Activated CD4-positive, alpha-beta memory T cell treated with anti-CD3 and anti-CD28 coated beads for 36 hours (primary cell): ENCODE measurements at regions not wholly inside any gene's neighbourhood (a gene's known extent, or its start where the extent isn't known, plus 50 kb on each side); places are given as distances from the start of the nearest gene placed in this dataset.
"Not testable (repeated sequence)": the region's sequence is repeated elsewhere in the genome, so short reads cannot be mapped to it uniquely, and the experiment has no call there.

Experiments used
- CTCF ChIA-PET: fragments of 350-600 bp; sonication (Branson Sonifier 250); formaldehyde crosslinking; loops from one replicate; lab custom pipeline; 2021; ENCODE audit warnings: antibody characterized with exemption, inconsistent platforms; lab: Charles Lee
- POLR2A ChIA-PET: fragments of 350-600 bp; sonication (Branson Sonifier 250); formaldehyde crosslinking; loops from one replicate; lab custom pipeline; 2021; ENCODE audit warnings: antibody characterized with exemption; lab: Charles Lee
- DNase-seq: peaks from one replicate; pipeline ENCODE4 v3.0.0-alpha.2; 2020
- H3K27ac Mint-ChIP-seq: one replicate; pipeline ENCODE4 v1.8.0; 2021; ENCODE audit warnings: mixed read lengths
- H3K27me3 Mint-ChIP-seq: one replicate; pipeline ENCODE4 v1.8.0; 2021; ENCODE audit warnings: mixed read lengths
- H3K36me3 Mint-ChIP-seq: one replicate; pipeline ENCODE4 v1.8.0; 2021; ENCODE audit warnings: mixed read lengths
- H3K4me1 Mint-ChIP-seq: one replicate; pipeline ENCODE4 v1.8.0; 2021; ENCODE audit warnings: low read depth, mixed read lengths
- H3K4me3 Mint-ChIP-seq: one replicate; pipeline ENCODE4 v1.8.0; 2021; ENCODE audit warnings: mild to moderate bottlenecking, mixed read lengths
- H3K9me3 Mint-ChIP-seq: one replicate; pipeline ENCODE4 v1.8.0; 2021; ENCODE audit warnings: mixed read lengths
- intact Hi-C: fragments of 100-400 bp; cut with micrococcal nuclease; formaldehyde crosslinking; loops from one replicate; pipeline ENCODE4 v1.15.1; 2023

DNA sequence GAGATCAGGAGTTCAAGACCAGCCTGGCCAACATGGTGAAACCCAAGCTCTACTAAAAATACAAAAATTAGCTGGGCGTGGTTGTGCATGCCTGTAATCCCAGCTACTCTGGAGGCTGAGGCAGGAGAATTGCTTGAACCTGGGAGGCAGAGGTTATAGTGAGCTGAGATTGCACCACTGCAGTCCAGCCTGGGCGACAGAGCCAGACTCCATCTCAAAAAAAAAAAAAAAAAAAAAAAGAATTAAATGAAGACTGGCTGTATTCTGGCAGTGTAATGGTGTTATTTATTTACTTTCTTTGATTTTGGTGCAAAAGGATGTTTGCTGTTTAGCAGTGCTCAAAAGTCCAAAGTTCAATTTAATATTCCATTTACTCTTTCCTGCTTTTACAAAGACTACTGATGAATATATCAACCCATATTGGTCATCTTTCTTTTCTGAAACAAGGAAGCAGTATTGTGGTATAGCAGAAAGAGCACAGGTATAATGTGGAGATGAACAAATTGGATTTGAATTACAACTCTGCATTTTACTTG is 198.4 kb upstream of the AHR start:
- H3K27me3 Mint-ChIP-seq, POLR2A ChIA-PET, intact Hi-C loops, H3K9me3 Mint-ChIP-seq, H3K36me3 Mint-ChIP-seq, H3K4me1 Mint-ChIP-seq, DNase-seq, H3K4me3 Mint-ChIP-seq, H3K27ac Mint-ChIP-seq: not testable (repeated sequence)
- CTCF ChIA-PET, result interaction anchor here (0.6 kb wide), 1 partner anchor 211 kb away, joined by 3 read pairs; no protein-coding TSS in a partner anchor

DNA sequence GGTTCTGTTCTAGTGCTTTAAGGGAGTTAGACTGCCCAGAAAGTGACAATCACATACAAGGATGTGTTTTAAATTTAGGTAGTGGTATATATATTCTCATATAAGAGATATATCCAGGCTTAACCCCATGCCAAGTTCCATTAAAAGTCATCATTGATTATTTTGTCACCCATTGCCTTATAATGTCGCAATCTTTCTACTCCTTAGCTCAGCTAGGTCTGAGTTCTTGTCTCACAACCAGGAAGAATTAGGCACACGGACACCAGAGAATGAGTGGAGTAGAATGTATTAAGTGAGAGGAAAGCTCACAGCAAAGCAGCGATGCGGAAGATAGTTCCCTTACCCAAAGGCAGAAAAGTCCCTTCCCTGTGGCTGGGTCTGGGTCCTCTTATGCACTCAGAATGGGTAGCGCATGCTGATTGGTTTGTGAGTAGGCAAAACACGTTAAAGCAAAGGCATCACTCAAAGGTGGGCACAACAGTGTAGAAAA is 197.2 kb upstream of the AHR start:
- CTCF ChIA-PET, result no interaction called here
- POLR2A ChIA-PET, result no interaction called here
- peaks cover 8% of the 10 kb centered on the region for H3K4me1 Mint-ChIP-seq
- H3K36me3 Mint-ChIP-seq, result no peaks in the 10 kb centered on the region
- intact Hi-C loops, result no loop called here
- no peaks in the 10 kb centered on the region for H3K9me3 Mint-ChIP-seq
- H3K27ac Mint-ChIP-seq, result no peak overlapping the region
- H3K27me3 Mint-ChIP-seq, result peaks cover 2% of the 10 kb centered on the region
- no peak for DNase-seq
- H3K4me3 Mint-ChIP-seq, result no peak overlapping the region

DNA sequence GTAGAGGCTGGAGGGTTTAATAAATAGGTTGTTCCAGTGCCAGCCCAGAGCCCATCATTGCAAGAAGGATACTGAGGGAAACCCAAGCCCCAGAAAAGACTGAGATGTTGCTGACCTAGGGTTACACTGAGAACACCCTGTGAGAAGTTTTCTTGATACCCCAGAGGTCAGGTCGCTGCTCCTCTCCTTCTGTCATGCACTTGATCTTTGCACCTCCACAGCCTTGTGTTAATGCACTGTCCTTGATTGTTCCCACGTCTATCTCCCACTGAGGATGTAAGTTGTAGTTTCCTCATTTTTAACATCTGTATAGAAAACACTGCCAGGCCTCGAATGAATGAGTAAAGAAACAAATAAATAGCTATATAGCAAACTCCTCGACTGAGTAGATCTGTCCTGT is 195.3 kb upstream of the AHR start:
- no peaks in the 10 kb centered on the region for H3K27me3 Mint-ChIP-seq
- H3K9me3 Mint-ChIP-seq, result no peaks in the 10 kb centered on the region
- intact Hi-C loops, result no loop called here
- CTCF ChIA-PET, result no interaction called here
- no peak overlapping the region for H3K27ac Mint-ChIP-seq
- H3K4me1 Mint-ChIP-seq, result no peaks in the 10 kb centered on the region
- H3K36me3 Mint-ChIP-seq, result no peaks in the 10 kb centered on the region
- DNase-seq, result no peak
- POLR2A ChIA-PET, result no interaction called here
- no peak overlapping the region for H3K4me3 Mint-ChIP-seq

DNA sequence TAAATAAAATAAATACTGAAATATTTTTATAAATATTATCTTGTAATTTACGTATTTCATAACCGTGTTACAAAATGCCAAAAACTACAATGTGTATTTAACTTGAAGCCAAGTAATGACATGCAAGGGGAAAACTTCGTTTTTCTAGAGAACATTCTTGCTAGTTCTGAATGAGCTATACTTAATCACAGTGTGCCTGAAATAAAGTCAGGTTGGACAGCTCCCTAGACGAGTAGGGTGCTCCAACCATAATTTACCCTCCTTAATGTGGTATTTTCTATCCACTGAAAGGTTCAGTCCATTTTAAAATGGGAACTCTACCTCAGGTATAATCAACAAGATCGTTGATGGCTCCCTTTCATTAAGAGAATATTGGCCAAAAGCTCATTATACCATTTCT is 194.5 kb upstream of the AHR start:
- no peaks in the 10 kb centered on the region for H3K4me1 Mint-ChIP-seq
- no peaks in the 10 kb centered on the region for H3K36me3 Mint-ChIP-seq
- no peak overlapping the region for H3K4me3 Mint-ChIP-seq
- intact Hi-C loops, result no loop called here
- ChIA-PET POLR2A (no interaction called here), CTCF (no interaction called here)
- H3K9me3 Mint-ChIP-seq, result no peaks in the 10 kb centered on the region
- H3K27me3 Mint-ChIP-seq, result no peaks in the 10 kb centered on the region
- DNase-seq, result no peak
- no peak overlapping the region for H3K27ac Mint-ChIP-seq

DNA sequence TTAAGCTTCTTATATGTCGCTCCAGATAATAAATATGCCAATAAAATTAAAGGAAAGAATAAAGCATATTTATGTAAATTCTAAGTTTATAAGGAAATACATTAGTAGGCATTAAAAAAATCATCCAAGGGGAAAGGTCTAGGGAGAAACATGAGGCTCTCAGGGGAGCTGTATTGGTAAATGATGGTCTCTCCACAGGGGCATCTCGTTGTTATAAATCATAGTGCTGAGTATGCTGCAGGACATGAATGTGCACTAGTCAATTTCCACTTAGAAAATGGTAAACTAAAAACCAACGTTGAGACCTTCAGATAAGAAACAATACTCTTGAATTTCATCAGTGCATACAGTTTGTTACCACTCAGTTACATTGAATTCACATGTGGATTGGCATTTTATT is 194.0 kb upstream of the AHR start:
- intact Hi-C loops, result no loop called here
- H3K4me1 Mint-ChIP-seq, result no peaks in the 10 kb centered on the region
- no peak overlapping the region for H3K4me3 Mint-ChIP-seq
- H3K27me3 Mint-ChIP-seq, result no peaks in the 10 kb centered on the region
- no peak overlapping the region for H3K27ac Mint-ChIP-seq
- ChIA-PET CTCF (no interaction called here), POLR2A (no interaction called here)
- no peak for DNase-seq
- H3K9me3 Mint-ChIP-seq, result no peaks in the 10 kb centered on the region
- no peaks in the 10 kb centered on the region for H3K36me3 Mint-ChIP-seq

DNA sequence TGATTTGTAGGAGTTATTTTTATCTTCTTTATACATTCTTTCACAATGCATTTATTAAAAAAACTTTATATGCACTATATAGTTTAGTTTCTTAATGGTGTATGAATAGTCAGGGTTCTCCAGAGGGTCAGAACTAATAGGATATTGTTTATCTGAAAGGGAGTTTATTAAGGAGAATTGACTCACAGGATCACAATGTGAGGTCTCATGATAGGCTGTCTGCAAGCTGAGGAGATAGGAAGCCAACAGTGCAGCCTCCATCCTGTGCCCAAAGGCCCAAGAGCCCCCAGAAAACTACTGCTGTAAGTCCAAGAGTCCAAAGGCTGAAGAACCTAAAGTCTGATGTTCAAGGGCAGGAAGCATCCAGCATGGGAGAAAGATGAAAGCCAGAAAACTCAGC is 192.8 kb upstream of the AHR start:
- ChIA-PET CTCF (interaction anchor here (0.6 kb wide), 1 partner anchor 803 kb away, joined by 4 read pairs; no protein-coding TSS in a partner anchor), POLR2A (no interaction called here)
- Mint-ChIP-seq H3K4me1 (no peaks in the 10 kb centered on the region), H3K36me3 (no peaks in the 10 kb centered on the region), H3K27ac (no peak overlapping the region), H3K9me3 (no peaks in the 10 kb centered on the region), H3K27me3 (no peaks in the 10 kb centered on the region), H3K4me3 (no peak overlapping the region)
- DNase-seq, result no peak
- intact Hi-C loops, result no loop called here

DNA sequence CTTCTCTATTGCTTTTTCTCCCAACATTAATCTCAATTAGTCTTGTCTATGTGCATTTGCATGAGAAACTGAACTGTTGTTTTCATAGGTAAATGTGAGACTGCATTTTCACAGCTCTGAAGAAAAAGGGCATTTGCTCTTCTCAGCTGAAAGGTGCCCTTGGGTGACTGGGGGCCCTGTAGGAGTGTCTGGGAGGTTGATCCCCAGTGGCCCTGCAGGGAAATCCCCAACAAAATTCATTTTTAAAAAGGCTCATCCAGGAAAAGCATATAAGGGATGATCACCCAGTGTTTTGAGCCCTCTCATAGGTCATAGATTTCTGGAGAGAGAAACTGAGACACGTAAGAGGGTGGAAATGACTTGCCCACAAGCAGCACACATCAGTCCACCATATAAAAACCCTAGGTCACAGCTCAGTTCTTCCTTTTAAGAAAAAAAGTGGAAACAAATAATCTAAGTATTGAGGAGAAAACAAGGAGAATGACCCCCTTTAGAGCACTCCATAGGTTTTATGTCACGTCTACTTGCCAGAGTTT is 190.3 kb upstream of the AHR start:
- no peak overlapping the region for H3K4me3 Mint-ChIP-seq
- no peaks in the 10 kb centered on the region for H3K9me3 Mint-ChIP-seq
- DNase-seq, result no peak
- POLR2A ChIA-PET, result no interaction called here
- no peak overlapping the region for H3K27ac Mint-ChIP-seq
- no peaks in the 10 kb centered on the region for H3K4me1 Mint-ChIP-seq
- H3K36me3 Mint-ChIP-seq, result no peaks in the 10 kb centered on the region
- CTCF ChIA-PET, result no interaction called here
- intact Hi-C loops, result no loop called here
- no peaks in the 10 kb centered on the region for H3K27me3 Mint-ChIP-seq

DNA sequence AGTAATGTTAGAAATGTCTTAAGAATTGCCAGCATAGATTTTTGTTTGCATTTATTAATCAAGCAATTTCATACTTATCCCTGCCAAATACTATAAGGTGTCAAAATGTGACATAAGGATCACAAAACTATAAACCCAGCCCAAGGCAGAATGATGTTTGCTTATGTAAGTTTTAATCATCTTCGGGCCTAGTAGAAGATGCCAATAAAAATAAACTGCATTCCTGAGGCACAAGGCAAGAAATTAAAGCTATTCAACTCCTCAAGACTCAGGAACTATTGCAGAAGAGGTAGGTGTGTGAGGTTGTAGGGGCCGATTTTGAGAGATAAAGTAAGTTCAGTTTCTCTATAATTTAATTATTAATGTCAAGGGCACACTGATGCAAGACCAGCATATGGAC is 189.4 kb upstream of the AHR start:
- no peaks in the 10 kb centered on the region for H3K9me3 Mint-ChIP-seq
- no peak overlapping the region for H3K27ac Mint-ChIP-seq
- ChIA-PET CTCF (no interaction called here), POLR2A (no interaction called here)
- intact Hi-C loops, result no loop called here
- H3K4me1 Mint-ChIP-seq, result no peaks in the 10 kb centered on the region
- no peak overlapping the region for H3K4me3 Mint-ChIP-seq
- H3K36me3 Mint-ChIP-seq, result no peaks in the 10 kb centered on the region
- no peaks in the 10 kb centered on the region for H3K27me3 Mint-ChIP-seq
- no peak for DNase-seq

DNA sequence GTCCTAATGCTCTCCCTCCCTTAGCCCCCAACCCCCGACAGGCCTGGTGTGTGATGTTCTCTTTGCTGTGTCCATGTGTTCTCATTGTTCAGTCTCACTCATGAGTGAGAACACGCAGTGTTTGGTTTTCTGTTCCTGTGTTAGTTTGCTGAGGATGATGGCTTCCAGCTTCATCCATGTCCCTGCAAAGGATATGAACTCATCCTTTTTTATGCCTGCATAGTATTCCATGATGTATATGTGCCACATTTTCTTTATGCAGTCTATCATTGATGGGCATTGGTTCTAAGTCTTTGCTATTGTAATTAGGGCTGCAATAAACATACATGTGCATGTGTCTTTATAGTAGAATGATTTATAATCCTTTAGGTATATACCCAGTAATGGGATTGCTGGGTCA is 184.7 kb upstream of the AHR start:
- H3K4me3 Mint-ChIP-seq, H3K36me3 Mint-ChIP-seq, CTCF ChIA-PET, DNase-seq, intact Hi-C loops, H3K27ac Mint-ChIP-seq, H3K4me1 Mint-ChIP-seq, POLR2A ChIA-PET, H3K27me3 Mint-ChIP-seq, H3K9me3 Mint-ChIP-seq: not testable (repeated sequence)

DNA sequence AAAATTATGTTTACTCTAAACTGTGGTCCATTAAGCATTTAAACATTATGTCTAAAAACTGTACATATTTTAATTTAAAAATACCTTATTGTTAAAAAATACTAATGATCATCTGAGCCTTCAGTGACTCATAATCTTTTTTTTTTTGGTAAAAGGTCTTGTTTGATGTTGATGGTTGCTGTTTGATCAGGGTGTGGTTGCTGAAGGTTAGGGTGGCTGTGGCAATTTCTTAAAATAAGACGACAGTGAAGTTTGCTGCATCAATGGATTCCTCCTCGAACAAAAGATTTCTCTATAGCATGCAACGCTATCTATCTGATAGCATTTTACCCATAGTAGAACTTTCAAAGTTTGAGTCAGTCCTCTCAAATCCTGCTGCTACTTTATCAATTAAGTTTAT is 180.0 kb upstream of the AHR start:
- Mint-ChIP-seq H3K27me3 (no peaks in the 10 kb centered on the region), H3K36me3 (no peaks in the 10 kb centered on the region), H3K9me3 (peaks cover 2% of the 10 kb centered on the region), H3K4me1 (peaks cover 15% of the 10 kb centered on the region), H3K4me3 (no peak overlapping the region), H3K27ac (no peak overlapping the region)
- no peak for DNase-seq
- ChIA-PET POLR2A (no interaction called here), CTCF (no interaction called here)
- intact Hi-C loops, result no loop called here

DNA sequence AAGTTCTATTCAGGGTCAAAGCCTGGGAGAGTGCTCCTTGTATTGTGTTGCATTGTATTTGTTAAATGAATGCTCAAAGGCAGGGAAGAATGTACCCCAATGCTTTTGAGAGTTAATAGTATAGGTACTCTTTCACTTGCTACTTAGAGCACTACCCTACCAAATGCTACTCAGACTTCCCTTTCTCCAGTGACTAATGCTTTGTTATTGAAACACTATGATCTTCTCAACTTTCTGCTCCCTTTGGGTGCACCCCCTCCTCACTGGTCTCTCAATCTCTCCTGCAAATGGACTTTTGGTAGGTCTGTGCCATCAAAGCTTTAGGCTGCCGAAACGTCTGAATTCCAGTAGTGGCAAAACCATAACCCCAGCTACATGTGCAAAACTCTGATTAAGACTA is 177.7 kb upstream of the AHR start:
- intact Hi-C loops, result no loop called here
- Mint-ChIP-seq H3K4me3 (no peak overlapping the region), H3K27me3 (no peaks in the 10 kb centered on the region), H3K9me3 (no peaks in the 10 kb centered on the region), H3K36me3 (no peaks in the 10 kb centered on the region), H3K27ac (no peak overlapping the region), H3K4me1 (peaks cover 16% of the 10 kb centered on the region)
- no peak for DNase-seq
- POLR2A ChIA-PET, result no interaction called here
- CTCF ChIA-PET, result no interaction called here

DNA sequence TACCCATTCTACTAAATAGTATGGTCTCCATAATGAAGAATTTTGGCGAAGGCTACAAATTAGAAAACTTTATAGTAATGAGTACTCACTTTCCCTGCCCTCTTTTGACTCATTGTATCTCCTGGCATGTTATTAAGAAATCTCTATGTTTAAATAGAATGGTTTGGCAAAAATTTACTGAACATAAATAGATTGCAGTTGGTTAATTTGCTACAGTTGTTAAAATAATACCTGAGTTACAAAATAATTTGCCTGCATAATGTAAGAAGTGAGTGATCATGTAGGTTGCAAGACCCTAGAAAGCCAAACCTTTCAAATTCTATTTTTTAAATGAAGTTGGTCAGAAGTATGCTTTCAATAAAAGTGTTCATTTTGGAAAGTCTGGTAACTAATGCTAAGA is 176.8 kb upstream of the AHR start:
- no peak overlapping the region for H3K4me3 Mint-ChIP-seq
- no peaks in the 10 kb centered on the region for H3K27me3 Mint-ChIP-seq
- ChIA-PET CTCF (no interaction called here), POLR2A (no interaction called here)
- DNase-seq, result no peak
- no peaks in the 10 kb centered on the region for H3K36me3 Mint-ChIP-seq
- no peak overlapping the region for H3K27ac Mint-ChIP-seq
- intact Hi-C loops, result no loop called here
- H3K4me1 Mint-ChIP-seq, result peaks cover 25% of the 10 kb centered on the region
- H3K9me3 Mint-ChIP-seq, result no peaks in the 10 kb centered on the region

DNA sequence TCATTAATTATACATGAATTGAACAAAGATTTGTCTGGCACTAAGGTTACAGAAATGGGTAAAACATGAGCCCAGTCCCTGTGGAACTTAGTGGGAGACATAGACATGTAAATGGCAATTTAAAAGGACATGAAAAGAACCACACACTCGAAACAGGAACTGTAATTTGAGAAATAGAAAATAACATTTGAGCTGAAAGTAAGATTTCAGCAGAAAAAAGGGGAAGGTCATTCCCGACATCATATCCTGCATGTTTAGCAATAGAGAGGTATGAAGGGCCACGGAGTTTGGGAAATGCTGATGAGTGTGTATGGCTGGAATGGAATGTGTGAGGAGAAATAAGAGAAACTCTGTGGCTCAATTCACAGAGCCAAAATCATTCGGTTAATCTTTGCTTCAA is 175.4 kb upstream of the AHR start:
- H3K4me3 Mint-ChIP-seq, result no peak overlapping the region
- no peak for DNase-seq
- no peak overlapping the region for H3K27ac Mint-ChIP-seq
- CTCF ChIA-PET, result no interaction called here
- no peaks in the 10 kb centered on the region for H3K27me3 Mint-ChIP-seq
- peaks cover 28% of the 10 kb centered on the region for H3K4me1 Mint-ChIP-seq
- no peaks in the 10 kb centered on the region for H3K9me3 Mint-ChIP-seq
- intact Hi-C loops, result no loop called here
- POLR2A ChIA-PET, result no interaction called here
- H3K36me3 Mint-ChIP-seq, result no peaks in the 10 kb centered on the region
